HepG2 (cell line): ENCODE measurements at regions not wholly inside any gene's neighbourhood (a gene's known extent, or its start where the extent isn't known, plus 50 kb on each side); places are given as distances from the start of the nearest gene placed in this dataset.

ENCODE experiments used
- BCL3 ChIP-seq: sonication (generic); formaldehyde crosslinking; IDR thresholded peaks from 2 replicates; pipeline ENCODE4 v1.5.1; 2020; ENCODE audit warnings: mild to moderate bottlenecking, missing genetic modification reagents, moderate library complexity
- KLF11 ChIP-seq: IDR thresholded peaks from 2 replicates; pipeline ENCODE4 v1.6.1; 2016; ENCODE audit warnings: missing compliant biosample characterization
- MTA3 ChIP-seq: sonication (generic); formaldehyde crosslinking; IDR thresholded peaks from 2 replicates; pipeline ENCODE4 v1.4.0; 2020; ENCODE audit warnings: missing genetic modification reagents

- TF ChIP-seq MTA3 (CRISPR knock-in tag) (no peak), BCL3 (no peak), KLF11 (CRISPR knock-in tag) (no peak)
Measured at GRCh38 chr3:150323770-150324169, 84.3 kb upstream of the TSC22D2 start.
